Effector CD4-positive, alpha-beta T cell (primary cell): ENCODE measurements at regions not wholly inside any gene's neighbourhood (a gene's known extent, or its start where the extent isn't known, plus 50 kb on each side); places are given as distances from the start of the nearest gene placed in this dataset.

Source experiments
- DNase-seq: peaks from one replicate; pipeline ENCODE4 v3.0.0-alpha.2; 2020

GRCh38 chr5:96157841-96158291, 196.2 kb upstream of the ELL2 start:
- DNase-seq = no peak

- no peak for DNase-seq
Measured at GRCh38 chr5:96157077-96157780, 195.6 kb upstream of the ELL2 start.

GRCh38 chr5:96155147-96155546, 193.5 kb upstream of the ELL2 start:
- DNase-seq = no peak

DNA sequence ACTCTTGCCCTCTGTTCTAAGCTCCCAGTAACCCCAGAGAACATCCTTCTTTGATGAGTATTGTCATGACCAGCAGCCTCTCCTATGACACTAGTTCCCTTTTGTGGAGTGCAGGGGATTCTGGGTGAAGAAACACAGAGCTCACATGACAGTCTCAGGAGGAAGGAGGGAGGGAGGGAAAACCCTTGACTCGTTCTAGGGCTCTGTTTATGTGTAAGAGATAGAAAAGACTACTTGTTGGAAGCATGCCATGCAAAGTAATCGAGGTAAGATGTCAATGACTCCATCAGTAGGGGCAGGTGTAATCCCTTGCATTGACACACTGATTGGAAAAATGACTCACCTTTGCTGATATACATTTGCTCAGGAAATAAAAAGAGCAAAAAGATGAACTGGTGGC, 190.2 kb upstream of the ELL2 start:
- no peak for DNase-seq

DNA sequence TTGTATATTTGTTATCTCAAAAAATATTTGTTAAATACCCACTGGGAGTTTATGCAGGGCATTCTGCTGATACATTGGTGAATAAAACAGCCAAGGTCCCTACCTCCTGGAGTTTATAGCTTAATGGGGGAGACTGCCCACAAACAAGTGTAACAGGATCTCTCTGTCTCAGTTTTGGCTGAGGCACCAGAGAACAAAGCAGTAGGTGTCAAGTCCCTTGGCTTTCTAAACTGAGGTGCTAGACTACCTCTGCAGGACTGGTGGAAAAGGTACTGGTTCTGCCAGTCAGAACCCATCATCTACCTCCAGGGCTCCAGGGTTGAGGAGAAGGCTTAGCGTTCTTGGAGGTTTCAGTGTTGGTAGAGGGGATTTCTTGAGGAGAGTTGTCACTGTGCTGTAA, 188.4 kb upstream of the ELL2 start:
- DNase-seq = no peak

DNA sequence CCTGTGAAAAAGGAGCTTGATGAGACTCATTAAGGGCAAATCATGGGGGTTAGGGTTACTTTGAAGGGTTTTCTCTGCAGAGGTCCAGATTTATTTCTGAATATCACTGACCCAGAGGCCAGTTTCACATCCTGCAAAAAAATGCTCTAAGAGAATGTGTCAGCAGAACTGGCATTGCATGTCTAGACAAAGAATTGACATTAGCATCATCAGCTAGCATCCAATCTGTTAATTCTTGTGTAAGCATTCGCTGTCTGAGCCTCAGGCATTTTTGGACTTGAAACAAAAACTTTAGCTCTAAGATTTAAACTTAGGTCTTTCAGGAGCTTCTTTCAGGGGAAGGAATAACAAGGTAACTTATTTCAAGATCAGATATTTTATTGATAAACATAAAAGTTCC, 187.9 kb upstream of the ELL2 start:
- DNase-seq = no peak

GRCh38 chr5:96149021-96149420, 187.4 kb upstream of the ELL2 start:
- no peak for DNase-seq

DNA sequence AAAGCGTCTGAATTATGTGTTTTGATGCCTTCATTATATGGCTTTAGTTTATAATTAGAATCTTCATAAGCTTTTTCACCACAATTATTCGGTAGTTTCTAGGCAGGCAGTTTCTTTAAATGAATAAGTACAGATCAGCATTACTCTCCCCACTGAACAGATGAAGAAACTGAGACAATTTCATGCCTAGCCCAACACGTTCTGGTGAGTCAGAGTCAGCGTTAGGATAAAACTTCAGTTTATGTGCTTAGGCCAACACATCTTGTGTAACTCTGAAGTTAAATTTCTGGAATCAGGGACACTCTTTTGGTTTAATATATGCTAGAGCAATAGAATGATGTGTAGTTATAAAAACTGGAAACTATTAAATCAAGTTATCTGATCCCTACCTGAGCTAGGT, 186.7 kb upstream of the ELL2 start:
- no peak for DNase-seq

DNA sequence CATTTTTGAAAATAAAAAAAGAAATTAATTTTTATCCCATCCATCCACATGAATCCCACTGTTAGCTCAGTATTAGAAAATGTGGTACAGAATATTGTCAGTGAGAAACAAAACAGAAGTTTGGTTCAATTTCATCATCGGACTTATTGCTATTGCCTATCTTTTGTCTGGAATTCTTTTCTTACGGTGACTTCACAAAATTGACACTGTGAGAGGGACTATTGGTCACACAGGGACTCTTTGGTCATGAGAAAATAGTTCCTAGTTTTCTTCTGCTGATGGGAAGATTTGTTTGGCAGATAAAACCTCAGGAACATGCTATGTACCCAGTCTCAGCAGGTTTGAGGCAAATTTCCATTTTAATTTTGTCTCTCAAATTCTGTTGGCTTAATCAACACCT, 186.2 kb upstream of the ELL2 start:
- no peak for DNase-seq

DNA sequence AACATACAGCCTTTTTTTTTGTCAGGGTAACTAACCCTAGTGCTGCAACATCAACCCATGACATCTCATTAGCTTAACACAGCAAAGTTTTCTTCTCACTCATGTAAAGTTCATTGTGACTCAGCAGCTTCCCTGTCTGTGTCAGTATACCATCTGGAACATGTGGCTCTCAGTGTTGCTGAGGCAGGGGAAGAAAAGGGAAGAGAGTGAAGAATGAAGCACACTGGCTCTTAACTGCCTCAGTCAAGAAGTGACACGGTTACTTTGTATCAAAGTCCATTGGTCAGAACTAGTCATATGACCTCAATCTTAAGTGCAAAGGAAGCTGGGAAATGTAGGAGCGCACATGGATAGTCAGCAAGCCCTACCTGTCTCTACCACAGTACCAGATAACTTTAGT, 185.0 kb upstream of the ELL2 start:
- DNase-seq = no peak

- DNase-seq = no peak
Measured at GRCh38 chr5:96144289-96144688, 182.6 kb upstream of the ELL2 start.

- DNase-seq = no peak
Measured at GRCh38 chr5:96143450-96143849, 181.8 kb upstream of the ELL2 start.

GRCh38 chr5:96142786-96143434, 181.3 kb upstream of the ELL2 start:
- no peak for DNase-seq

GRCh38 chr5:96142184-96142781, 180.6 kb upstream of the ELL2 start:
- no peak for DNase-seq

GRCh38 chr5:96141749-96142148, 180.1 kb upstream of the ELL2 start:
- no peak for DNase-seq

DNA sequence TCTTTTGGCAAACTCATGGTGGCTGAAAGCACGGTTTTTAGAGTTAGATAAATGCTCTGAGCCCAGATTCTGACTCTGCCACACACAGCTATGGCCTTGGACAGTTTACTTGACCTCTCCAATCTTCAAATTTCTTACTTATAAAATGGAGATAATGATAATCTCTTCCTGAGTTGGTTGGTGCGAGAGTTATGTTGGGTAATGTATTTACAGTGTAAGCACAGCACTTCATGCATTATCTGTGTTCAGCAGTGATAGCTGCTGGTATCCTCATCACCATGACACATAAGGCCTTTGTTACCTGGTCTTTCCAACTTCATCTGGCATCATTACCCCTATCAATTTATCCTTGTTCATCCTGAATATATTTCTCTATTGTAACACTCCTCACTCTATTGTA, 178.8 kb upstream of the ELL2 start:
- no peak for DNase-seq

DNA sequence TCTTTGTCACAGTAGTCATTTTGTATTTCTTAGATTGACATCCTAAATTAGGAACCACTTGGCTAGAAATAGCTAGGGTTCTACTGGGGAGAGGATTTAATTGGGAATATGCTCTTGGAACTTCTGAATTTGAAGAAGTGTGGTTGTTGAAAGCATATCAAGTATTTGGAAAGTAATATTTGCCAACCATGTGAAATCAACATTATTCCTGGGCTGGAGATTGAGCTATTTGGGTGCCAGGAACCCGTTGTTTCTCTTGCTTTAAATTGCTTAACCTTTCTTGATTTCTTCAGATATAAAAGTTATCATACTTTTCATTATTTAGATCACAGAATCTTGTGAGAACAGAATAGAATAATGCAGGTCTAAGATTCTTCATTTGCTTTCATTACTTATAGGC, 178.4 kb upstream of the ELL2 start:
- DNase-seq = no peak

GRCh38 chr5:96134886-96135285, 173.2 kb upstream of the ELL2 start:
- DNase-seq = no peak

- no peak for DNase-seq
Measured at GRCh38 chr5:96133341-96134079, 171.9 kb upstream of the ELL2 start.

GRCh38 chr5:96129276-96129675, 167.6 kb upstream of the ELL2 start:
- DNase-seq = no peak

DNA sequence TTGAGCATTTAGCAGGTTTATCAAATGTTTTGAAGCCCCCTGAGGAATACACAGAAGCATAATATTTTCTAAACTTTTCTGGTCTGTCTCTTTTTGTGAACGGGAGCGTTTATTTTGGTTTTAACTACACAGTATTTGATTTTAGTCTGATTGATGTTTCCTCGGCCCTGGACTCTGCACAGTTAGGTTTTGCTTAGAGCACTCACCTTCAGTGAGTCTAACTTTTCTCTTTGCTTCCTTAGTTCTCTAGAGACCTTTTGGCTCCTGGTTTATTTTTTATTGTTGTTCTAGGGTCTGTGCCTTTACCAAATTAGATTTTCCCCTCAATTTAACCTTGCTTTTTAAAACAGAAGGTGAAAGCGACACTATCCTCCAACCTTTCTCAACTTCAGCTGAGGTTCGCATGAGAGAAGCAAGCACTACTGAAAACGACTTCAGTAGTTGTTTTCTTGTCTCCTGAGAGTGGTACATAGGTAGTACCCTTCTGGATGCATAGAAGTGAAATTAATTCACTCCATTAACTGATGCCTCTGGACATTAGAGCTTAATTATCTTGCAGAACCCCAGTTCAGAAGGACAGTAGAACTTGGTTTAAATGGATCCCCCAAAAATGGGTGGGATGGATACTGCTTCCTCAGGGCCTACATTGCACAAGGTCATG, 166.7 kb upstream of the ELL2 start:
- no peak for DNase-seq

DNA sequence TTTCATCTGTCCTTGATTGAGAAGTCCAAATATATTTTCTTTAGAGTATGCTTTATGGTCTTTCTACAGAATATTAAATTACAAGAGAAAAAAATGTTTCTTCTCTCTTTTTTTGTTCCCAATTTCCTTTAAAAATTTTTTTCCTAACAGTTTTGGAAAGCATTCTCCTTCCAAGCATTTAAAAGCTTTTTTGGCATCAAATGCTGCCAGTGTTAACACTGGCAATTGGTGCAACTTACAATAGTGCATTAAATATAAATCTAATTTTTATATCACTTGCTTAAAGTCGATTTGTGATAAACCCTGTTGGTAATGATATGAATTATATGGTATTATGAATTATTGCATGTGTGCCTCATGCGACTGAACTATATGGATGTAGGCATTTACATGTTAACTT, 165.9 kb upstream of the ELL2 start:
- no peak for DNase-seq

DNA sequence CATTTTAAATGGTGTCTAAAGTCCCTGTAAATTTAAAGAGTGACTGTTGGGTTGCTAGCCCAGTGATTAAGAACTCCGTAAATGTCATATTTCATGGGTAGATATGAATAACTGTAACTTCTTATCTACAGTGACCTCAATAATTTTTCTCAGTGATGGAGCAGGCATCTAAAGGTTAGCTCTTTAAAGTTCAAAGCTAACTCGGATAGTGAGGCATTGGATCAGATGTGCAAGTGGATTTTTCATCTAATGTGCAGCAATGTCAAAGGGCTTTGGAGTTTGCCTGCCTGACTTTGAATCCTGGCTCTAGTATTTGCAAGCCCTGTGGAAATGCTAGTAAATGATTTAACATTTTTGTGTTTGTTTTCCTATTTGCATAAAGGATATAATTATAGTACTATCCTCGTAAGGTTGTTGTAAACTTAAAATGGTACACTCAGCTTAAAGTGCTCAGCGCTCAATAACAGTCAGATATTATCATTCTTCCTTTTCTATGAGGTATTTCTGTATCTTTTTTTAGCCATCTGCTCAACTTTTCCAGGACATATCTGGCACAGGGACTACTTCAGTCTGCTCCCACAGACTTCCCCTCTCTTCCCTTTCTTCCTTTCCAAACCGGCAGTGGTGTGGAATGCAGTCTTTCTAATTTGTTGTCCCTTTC, 163.7 kb upstream of the ELL2 start:
- DNase-seq = no peak
